ENCODE measurements at regions not wholly inside any gene's neighbourhood (a gene's known extent, or its start where the extent isn't known, plus 50 kb on each side); places are given as distances from the start of the nearest gene placed in this dataset.

DNA sequence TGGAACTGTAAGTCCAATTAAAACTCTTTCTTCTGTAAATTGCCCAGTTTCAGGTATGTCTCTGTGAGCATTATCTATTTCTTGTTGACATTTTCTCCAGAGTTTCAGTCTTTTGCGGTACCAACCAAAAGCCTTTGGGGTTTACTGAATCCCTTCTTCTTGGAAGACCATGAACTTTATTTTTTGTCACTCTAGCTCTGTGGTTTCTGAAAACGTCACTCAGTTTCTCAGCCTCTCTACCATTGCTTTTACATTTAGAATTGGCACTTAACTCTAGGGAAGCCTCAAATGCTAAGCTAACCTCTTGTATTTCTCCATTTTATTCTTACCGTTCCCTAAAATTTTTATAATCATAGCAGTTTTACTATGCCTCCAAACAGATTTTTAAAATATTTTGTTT is 237.6 kb downstream of the CSNK2A3 start:
- TF ChIP-seq, protein P1, sequence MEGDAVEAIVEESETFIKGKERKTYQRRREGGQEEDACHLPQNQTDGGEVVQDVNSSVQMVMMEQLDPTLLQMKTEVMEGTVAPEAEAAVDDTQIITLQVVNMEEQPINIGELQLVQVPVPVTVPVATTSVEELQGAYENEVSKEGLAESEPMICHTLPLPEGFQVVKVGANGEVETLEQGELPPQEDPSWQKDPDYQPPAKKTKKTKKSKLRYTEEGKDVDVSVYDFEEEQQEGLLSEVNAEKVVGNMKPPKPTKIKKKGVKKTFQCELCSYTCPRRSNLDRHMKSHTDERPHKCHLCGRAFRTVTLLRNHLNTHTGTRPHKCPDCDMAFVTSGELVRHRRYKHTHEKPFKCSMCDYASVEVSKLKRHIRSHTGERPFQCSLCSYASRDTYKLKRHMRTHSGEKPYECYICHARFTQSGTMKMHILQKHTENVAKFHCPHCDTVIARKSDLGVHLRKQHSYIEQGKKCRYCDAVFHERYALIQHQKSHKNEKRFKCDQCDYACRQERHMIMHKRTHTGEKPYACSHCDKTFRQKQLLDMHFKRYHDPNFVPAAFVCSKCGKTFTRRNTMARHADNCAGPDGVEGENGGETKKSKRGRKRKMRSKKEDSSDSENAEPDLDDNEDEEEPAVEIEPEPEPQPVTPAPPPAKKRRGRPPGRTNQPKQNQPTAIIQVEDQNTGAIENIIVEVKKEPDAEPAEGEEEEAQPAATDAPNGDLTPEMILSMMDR (IDR thresholded peaks at IDR 0.05), result no peak
- Mint-ChIP-seq H3K36me3 (ENCODE audit: unreplicated experiment) (peaks cover 1% of the 10 kb centered on the region), H3K27ac (ENCODE audit: unreplicated experiment) (no peak overlapping the region), H3K9me3 (ENCODE audit: unreplicated experiment) (peaks cover 12% of the 10 kb centered on the region), H3K4me1 (ENCODE audit: unreplicated experiment) (no peaks in the 10 kb centered on the region), H3K4me3 (ENCODE audit: unreplicated experiment) (no peak overlapping the region), H3K27me3 (ENCODE audit: unreplicated experiment) (peaks cover 43% of the 10 kb centered on the region)
- DNase-seq (ENCODE audit: extremely low spot score, unreplicated experiment), result no peak

DNA sequence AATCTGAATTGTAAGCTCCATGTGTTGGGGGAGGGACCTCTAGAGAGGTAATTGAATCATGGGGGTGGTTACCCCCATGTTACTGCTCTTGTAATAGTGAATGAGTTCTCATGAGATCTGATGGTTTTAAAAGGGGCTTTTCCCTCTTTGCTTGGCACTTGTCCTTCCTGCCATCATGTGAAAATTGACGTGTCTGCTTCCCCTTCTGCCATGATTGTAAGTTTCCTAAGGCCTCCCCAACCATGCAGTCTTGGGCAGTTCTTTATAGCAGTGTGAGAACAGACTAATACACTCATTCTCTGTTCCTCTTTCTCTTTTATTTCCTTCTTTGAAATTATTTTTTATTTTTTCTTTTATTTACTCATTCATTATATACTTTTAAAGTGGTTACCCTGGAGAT is 239.4 kb downstream of the CSNK2A3 start:
- H3K4me1 Mint-ChIP-seq (ENCODE audit: unreplicated experiment), result no peaks in the 10 kb centered on the region
- no peak overlapping the region for H3K4me3 Mint-ChIP-seq (ENCODE audit: unreplicated experiment)
- peaks cover 12% of the 10 kb centered on the region for H3K9me3 Mint-ChIP-seq (ENCODE audit: unreplicated experiment)
- TF ChIP-seq, protein P1 (IDR thresholded peaks at IDR 0.05), result no peak
- DNase-seq (ENCODE audit: extremely low spot score, unreplicated experiment), result no peak
- H3K36me3 Mint-ChIP-seq (ENCODE audit: unreplicated experiment), result no peaks in the 10 kb centered on the region
- H3K27me3 Mint-ChIP-seq (ENCODE audit: unreplicated experiment), result peaks cover 54% of the 10 kb centered on the region
- no peak overlapping the region for H3K27ac Mint-ChIP-seq (ENCODE audit: unreplicated experiment)

DNA sequence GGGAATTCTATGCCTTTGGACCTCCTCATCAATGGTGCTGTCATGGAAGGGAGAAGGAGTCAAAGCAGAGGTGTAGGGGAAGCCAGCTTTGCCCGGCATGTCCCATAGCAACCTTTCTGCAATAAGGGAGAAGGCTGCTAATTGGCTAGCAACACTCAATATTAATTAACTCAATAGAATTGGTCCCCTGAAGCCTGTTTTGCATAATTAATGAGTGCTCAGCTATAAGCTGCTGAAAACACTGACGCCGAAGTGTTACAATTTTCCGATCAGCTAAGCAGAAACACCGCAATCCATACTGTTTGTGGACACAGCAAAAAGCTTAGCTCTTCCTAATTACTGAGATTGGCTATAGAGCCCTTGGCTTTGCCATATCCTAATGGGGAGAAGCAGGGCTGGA is 245.0 kb downstream of the CSNK2A3 start:
- peaks cover 1% of the 10 kb centered on the region for H3K9me3 Mint-ChIP-seq (ENCODE audit: unreplicated experiment)
- no peaks in the 10 kb centered on the region for H3K4me1 Mint-ChIP-seq (ENCODE audit: unreplicated experiment)
- TF ChIP-seq, protein P1 (IDR thresholded peaks at IDR 0.05), result no peak
- H3K27ac Mint-ChIP-seq (ENCODE audit: unreplicated experiment), result no peak overlapping the region
- no peak overlapping the region for H3K4me3 Mint-ChIP-seq (ENCODE audit: unreplicated experiment)
- no peaks in the 10 kb centered on the region for H3K36me3 Mint-ChIP-seq (ENCODE audit: unreplicated experiment)
- H3K27me3 Mint-ChIP-seq (ENCODE audit: unreplicated experiment), result peaks cover 58% of the 10 kb centered on the region
- DNase-seq (ENCODE audit: extremely low spot score, unreplicated experiment), result no peak

DNA sequence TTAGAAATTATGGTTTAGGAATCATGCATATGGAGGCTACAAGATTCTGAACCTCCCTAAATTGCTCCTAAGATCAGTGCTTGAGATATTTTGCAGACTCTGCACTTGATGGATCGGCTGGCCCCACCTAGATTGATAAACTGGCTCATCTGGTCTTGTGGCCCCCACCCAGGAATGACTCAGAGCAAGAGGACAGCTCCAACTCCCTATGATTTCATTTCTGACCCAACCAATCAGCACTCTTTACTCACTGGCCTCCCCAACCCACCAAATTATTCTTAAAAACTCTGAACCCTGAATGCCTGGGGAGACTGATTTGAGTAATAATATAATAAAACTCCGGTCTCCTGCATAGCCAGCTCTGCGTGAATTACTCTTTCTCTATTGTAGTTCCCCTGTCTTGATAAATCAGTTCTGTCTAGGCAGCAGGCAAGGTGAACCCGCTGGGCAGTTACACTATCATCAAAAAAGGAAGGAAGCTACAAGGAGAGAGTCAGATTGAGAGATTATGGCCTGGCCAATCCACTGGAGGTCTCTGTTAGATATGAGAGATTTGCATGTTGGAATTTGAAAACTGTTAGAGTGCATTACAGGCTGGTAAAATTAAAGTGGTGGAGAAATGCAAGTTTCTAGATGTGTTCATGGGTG is 245.8 kb downstream of the CSNK2A3 start:
- Mint-ChIP-seq H3K36me3 (ENCODE audit: unreplicated experiment) (no peaks in the 10 kb centered on the region), H3K27me3 (ENCODE audit: unreplicated experiment) (peaks cover 59% of the 10 kb centered on the region), H3K4me3 (ENCODE audit: unreplicated experiment) (no peak overlapping the region), H3K9me3 (ENCODE audit: unreplicated experiment) (no peaks in the 10 kb centered on the region), H3K4me1 (ENCODE audit: unreplicated experiment) (no peaks in the 10 kb centered on the region), H3K27ac (ENCODE audit: unreplicated experiment) (no peak overlapping the region)
- TF ChIP-seq, protein P1 (IDR thresholded peaks at IDR 0.05), result no peak
- no peak for DNase-seq (ENCODE audit: extremely low spot score, unreplicated experiment)

DNA sequence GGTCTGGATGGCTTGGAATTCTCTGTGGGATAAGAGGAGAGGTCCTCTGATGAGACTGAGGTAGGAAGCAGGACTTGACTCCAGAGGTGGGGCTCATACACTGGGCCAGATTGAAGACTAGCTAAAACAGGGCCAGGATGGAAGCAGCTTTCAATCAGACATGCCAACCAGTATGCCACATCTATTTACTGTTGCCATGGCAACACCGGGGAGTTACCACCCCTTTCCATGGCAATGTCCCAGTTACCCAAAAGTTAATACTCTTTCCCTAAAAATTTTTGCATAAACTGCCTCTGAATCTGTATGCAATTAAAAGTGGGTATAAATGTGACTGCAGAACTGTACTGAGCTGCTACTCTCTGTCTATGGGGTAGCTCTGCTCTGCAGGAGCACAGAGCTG is 247.5 kb upstream of the ZBED5 start:
- no peak for DNase-seq (ENCODE audit: extremely low spot score, unreplicated experiment)
- TF ChIP-seq, protein P1 (IDR thresholded peaks at IDR 0.05), result no peak
- Mint-ChIP-seq H3K36me3 (ENCODE audit: unreplicated experiment) (no peaks in the 10 kb centered on the region), H3K4me1 (ENCODE audit: unreplicated experiment) (no peaks in the 10 kb centered on the region), H3K27ac (ENCODE audit: unreplicated experiment) (no peak overlapping the region), H3K27me3 (ENCODE audit: unreplicated experiment) (peaks cover 57% of the 10 kb centered on the region), H3K4me3 (ENCODE audit: unreplicated experiment) (no peak overlapping the region), H3K9me3 (ENCODE audit: unreplicated experiment) (no peaks in the 10 kb centered on the region)

Data from osteocyte (in vitro differentiated cells).